ENCODE measurements at regions not wholly inside any gene's neighbourhood (a gene's known extent, or its start where the extent isn't known, plus 50 kb on each side); places are given as distances from the start of the nearest gene placed in this dataset.
"Not testable (repeated sequence)": the region's sequence is repeated elsewhere in the genome, so short reads cannot be mapped to it uniquely, and the experiment has no call there.

- no peak overlapping the region for H3K4me3 ChIP-seq
- H3K27me3 ChIP-seq (ENCODE audit: low read depth) = no peaks in the 10 kb centered on the region
- intact Hi-C loops (cut with micrococcal nuclease) = no loop called here
- DNase-seq = no peak
- H3K36me3 ChIP-seq = no peaks in the 10 kb centered on the region
- peaks cover 39% of the 10 kb centered on the region for H3K9me3 ChIP-seq (replicated peaks)
- no peak overlapping the region for H3K27ac ChIP-seq (replicated peaks)
- TF ChIP-seq CTCF (IDR thresholded peaks at IDR 0.05; ENCODE audit: borderline replicate concordance) = no peak
- H3K4me1 ChIP-seq = no peaks in the 10 kb centered on the region
These were observed 189.4 kb downstream of the HTR1B start for GRCh38 chr6:77273929-77274328.

DNA sequence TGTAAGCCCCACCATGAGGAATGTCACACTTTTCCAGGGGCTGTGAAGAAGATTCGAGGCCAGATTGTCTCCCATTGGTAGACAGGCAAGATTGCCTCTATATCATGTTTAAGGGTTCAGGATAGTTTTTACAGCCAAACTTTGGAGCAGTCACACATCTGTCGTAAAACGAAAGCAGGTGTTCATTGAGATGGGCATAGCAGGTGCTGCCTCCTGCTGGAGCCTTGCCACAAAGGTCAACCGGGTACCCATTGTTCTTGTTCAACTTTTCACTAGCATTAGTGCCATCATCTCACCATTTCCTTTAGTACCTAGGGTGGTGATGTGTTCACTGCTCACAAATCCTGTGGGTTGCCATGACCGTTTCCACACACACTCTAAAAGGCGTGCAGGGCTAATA is 198.3 kb downstream of the HTR1B start:
- intact Hi-C loops (cut with micrococcal nuclease) = no loop called here
- no peaks in the 10 kb centered on the region for H3K36me3 ChIP-seq

DNA sequence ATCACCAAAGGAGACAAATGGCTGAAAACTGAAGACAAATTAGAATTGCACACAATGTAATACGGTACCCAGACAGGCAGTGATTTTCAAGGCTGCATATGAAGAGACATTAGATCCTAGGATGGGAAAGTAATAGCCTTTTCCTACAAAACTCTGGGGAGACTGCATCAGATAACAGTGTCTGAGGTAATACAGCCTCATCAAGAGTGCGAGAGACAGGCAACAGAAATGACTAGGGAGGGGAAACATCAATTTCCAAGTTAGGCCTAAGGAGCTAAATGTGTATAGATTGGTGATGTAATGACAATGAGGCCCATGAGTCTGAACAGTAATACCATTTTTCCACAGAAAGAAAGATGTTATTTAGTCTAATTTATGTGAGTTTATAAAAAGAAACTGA is 200.3 kb downstream of the HTR1B start:
- H3K9me3 ChIP-seq (replicated peaks) = no peaks in the 10 kb centered on the region
- TF ChIP-seq CTCF (IDR thresholded peaks at IDR 0.05; ENCODE audit: borderline replicate concordance) = no peak
- intact Hi-C loops (cut with micrococcal nuclease) = no loop called here
- DNase-seq = no peak
- H3K36me3 ChIP-seq = no peaks in the 10 kb centered on the region
- no peak overlapping the region for H3K27ac ChIP-seq (replicated peaks)
- H3K27me3 ChIP-seq (ENCODE audit: low read depth) = no peaks in the 10 kb centered on the region
- no peak overlapping the region for H3K4me3 ChIP-seq
- H3K4me1 ChIP-seq = no peaks in the 10 kb centered on the region

More for the DNA sequence above, 198.3 kb downstream of the HTR1B start:
- Histone ChIP-seq H3K27ac (replicated peaks) (no peak overlapping the region), H3K4me1 (no peaks in the 10 kb centered on the region), H3K27me3 (ENCODE audit: low read depth) (no peaks in the 10 kb centered on the region), H3K9me3 (replicated peaks) (no peaks in the 10 kb centered on the region), H3K4me3 (no peak overlapping the region)
- TF ChIP-seq CTCF (IDR thresholded peaks at IDR 0.05; ENCODE audit: borderline replicate concordance) = no peak
- DNase-seq = no peak

DNA sequence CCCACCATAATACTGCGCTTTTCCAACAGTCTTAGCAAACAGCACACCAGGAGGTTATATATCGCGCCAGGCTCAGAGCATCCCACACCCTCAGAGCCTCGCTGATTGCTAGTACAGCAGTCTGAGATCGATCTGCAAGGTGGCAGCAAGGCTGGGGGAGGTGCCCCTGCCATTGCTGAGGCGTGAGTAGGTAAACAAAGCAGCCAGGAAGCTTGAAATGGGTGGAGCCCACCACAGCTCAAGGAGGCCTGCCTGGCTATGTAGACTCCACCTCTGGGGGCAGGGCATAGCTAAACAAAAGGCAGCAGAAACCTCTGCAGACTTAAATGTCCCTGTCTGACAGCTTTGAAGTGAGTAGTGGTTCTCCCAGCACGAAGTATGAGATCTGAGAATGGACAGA is 211.5 kb downstream of the HTR1B start:
- H3K27ac ChIP-seq (replicated peaks); H3K4me3 ChIP-seq; intact Hi-C loops (cut with micrococcal nuclease); DNase-seq; H3K27me3 ChIP-seq (ENCODE audit: low read depth); H3K4me1 ChIP-seq; H3K36me3 ChIP-seq: not testable (repeated sequence)
- H3K9me3 ChIP-seq (replicated peaks) = peaks cover 29% of the 10 kb centered on the region

- TF ChIP-seq CTCF (IDR thresholded peaks at IDR 0.05; ENCODE audit: borderline replicate concordance) = no peak
- Histone ChIP-seq H3K4me3 (no peak overlapping the region), H3K27ac (replicated peaks) (no peak overlapping the region), H3K36me3 (no peaks in the 10 kb centered on the region), H3K27me3 (ENCODE audit: low read depth) (no peaks in the 10 kb centered on the region), H3K4me1 (no peaks in the 10 kb centered on the region), H3K9me3 (replicated peaks) (peaks cover 17% of the 10 kb centered on the region)
- DNase-seq = no peak
- intact Hi-C loops (cut with micrococcal nuclease) = no loop called here
These were observed 213.7 kb downstream of the HTR1B start for GRCh38 chr6:77249560-77249959.

- H3K9me3 ChIP-seq (replicated peaks) = no peaks in the 10 kb centered on the region
- H3K4me3 ChIP-seq = no peak overlapping the region
- no peak overlapping the region for H3K27ac ChIP-seq (replicated peaks)
- H3K27me3 ChIP-seq (ENCODE audit: low read depth) = no peaks in the 10 kb centered on the region
- intact Hi-C loops (cut with micrococcal nuclease) = no loop called here
- H3K36me3 ChIP-seq = no peaks in the 10 kb centered on the region
- no peak for TF ChIP-seq CTCF (IDR thresholded peaks at IDR 0.05; ENCODE audit: borderline replicate concordance)
- no peaks in the 10 kb centered on the region for H3K4me1 ChIP-seq
- no peak for DNase-seq
These were observed 218.3 kb downstream of the HTR1B start for GRCh38 chr6:77245026-77245425.
